DMS 273 (cell line): ENCODE measurements at regions not wholly inside any gene's neighbourhood (a gene's known extent, or its start where the extent isn't known, plus 50 kb on each side); places are given as distances from the start of the nearest gene placed in this dataset.

ENCODE experiments used
- DNase-seq: peaks from one replicate; lab custom pipeline; 2025; ENCODE audit not compliant: unreplicated experiment; lab: John Stamatoyannopoulos, UW

- no peak for DNase-seq
Measured at GRCh38 chr3:135781026-135781815, 184.3 kb upstream of the PPP2R3A start.

GRCh38 chr3:135784557-135784956 is 181.0 kb upstream of the PPP2R3A start:
- DNase-seq = no peak

GRCh38 chr3:135788146-135788545 is 177.4 kb upstream of the PPP2R3A start:
- DNase-seq = no peak

GRCh38 chr3:135788978-135789377 is 176.6 kb upstream of the PPP2R3A start:
- DNase-seq = no peak

GRCh38 chr3:135792174-135792573 is 173.4 kb upstream of the PPP2R3A start:
- DNase-seq = no peak

- no peak for DNase-seq
Measured at GRCh38 chr3:135792858-135793475, 172.6 kb upstream of the PPP2R3A start.

- no peak for DNase-seq
Measured at GRCh38 chr3:135800071-135800549, 165.4 kb upstream of the PPP2R3A start.

GRCh38 chr3:135801018-135801417 is 164.5 kb upstream of the PPP2R3A start:
- DNase-seq = no peak

- DNase-seq = no peak
Measured at GRCh38 chr3:135802171-135802570, 163.4 kb upstream of the PPP2R3A start.

- no peak for DNase-seq
Measured at GRCh38 chr3:135803028-135803692, 162.4 kb upstream of the PPP2R3A start.

GRCh38 chr3:135805752-135806151 is 159.8 kb upstream of the PPP2R3A start:
- DNase-seq = no peak

GRCh38 chr3:135806317-135806716 is 159.2 kb upstream of the PPP2R3A start:
- DNase-seq = peak; percentile 15

GRCh38 chr3:135807879-135808278 is 157.6 kb upstream of the PPP2R3A start:
- DNase-seq = no peak

GRCh38 chr3:135809021-135809634 is 156.4 kb upstream of the PPP2R3A start:
- DNase-seq = peak; percentile 10

- no peak for DNase-seq
Measured at GRCh38 chr3:135811651-135812050, 153.9 kb upstream of the PPP2R3A start.

- DNase-seq = no peak
Measured at GRCh38 chr3:135812057-135812456, 153.5 kb upstream of the PPP2R3A start.

GRCh38 chr3:135834465-135834864 is 131.1 kb upstream of the PPP2R3A start:
- DNase-seq = no peak

- DNase-seq = no peak
Measured at GRCh38 chr3:135837977-135838631, 127.4 kb upstream of the PPP2R3A start.

GRCh38 chr3:135840436-135840835 is 125.1 kb upstream of the PPP2R3A start:
- DNase-seq = no peak

GRCh38 chr3:135844386-135844785 is 121.1 kb upstream of the PPP2R3A start:
- DNase-seq = no peak

- DNase-seq = no peak
Measured at GRCh38 chr3:135848051-135848450, 117.5 kb upstream of the PPP2R3A start.
